GM18502 (cell line): ENCODE measurements at regions not wholly inside any gene's neighbourhood (a gene's known extent, or its start where the extent isn't known, plus 50 kb on each side); places are given as distances from the start of the nearest gene placed in this dataset.
A peak's percentile ranks its signal among the peaks of the same experiment; 100 is the strongest.

Source experiments
- ATAC-seq: cut with Tn5 transposase; IDR thresholded peaks from one replicate; pipeline ENCODE4 v1.9.1; 2021; ENCODE audit warnings: mild to moderate bottlenecking; ENCODE audit not compliant: unreplicated experiment, poor library complexity

DNA sequence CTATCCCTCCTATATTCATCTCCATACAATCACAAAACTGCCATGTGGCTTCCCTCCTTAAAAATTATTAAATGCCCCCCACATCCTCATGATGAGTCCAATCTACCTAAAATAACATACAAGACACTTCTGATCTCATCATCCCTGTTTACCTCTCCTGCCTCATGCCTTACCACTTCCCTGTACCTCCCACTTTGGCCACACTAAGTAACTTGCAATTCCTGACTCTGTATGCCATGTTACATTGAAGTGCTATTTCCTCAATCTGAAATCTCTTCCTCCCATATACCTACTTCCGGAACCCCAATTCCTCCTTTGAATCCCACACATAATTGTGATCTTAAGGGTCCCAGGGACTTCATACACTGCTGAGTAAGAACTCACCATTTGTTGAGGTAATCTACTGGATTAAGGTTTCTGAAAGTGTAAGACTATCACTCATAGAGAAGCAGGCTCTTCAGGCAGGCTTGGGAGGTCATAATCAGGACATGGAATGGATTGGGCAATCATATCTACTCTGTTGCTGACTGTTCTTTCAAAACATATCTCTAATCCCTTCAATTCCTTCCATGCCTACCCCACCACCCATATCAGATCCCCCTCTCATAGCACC, 117.6 kb upstream of the PLEKHG7 start:
- no peak for ATAC-seq

DNA sequence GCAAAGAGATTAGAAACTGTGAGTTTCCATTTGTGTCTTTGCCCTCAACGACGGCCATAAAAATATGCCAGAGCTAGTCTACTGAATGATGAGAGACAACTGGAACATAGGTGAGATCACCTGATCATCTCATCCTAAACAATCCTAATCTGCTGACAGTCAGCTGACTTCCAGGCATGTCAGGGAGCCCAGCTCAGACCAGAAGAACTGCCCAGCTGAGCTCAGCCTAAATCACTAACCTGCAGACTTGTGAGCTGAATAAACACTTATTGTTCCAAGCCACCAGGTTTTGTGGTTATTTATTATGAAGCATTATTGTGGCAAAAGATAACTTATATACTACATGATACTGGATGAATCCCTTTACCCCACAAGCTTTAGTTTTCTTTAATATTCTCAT, 118.9 kb upstream of the PLEKHG7 start:
- no peak for ATAC-seq

DNA sequence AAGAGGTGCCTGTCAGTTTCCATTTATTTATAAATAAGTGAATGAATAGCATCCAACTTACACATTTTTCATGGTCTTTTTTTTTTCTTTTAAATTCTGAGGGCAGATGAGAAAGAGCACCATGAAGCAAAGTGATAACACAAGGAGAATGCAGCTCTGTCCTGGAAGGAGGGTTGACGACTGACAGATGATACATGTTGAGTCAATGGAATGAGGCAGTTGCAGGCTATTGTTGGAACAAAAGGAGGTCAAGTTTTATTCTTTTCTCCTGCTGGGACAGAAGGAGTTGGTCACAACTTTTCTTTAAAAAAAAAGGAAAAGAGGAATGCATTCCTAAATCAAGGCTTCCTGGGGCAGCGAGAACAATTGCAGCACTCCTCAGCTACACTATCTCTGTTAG, 119.9 kb upstream of the PLEKHG7 start:
- no peak for ATAC-seq

DNA sequence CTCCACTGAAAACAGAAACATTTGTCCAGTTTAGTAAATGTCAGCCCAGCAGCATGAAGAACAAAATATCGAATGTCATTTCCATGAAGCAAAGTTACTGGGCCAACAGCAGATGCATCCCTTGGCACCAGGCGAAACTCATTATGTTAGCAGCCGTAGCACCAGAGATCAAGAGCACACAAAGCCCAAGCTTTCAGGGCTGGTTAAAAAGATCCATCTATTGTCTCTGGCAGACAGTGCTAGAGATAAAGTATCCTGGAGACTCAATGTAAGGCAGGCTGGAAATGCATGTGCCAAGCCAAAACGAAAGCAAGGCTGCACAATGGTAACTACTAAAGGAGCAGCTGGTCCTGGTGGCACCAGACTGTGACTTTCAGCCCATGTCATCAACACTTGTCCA, 120.3 kb upstream of the PLEKHG7 start:
- no peak for ATAC-seq

DNA sequence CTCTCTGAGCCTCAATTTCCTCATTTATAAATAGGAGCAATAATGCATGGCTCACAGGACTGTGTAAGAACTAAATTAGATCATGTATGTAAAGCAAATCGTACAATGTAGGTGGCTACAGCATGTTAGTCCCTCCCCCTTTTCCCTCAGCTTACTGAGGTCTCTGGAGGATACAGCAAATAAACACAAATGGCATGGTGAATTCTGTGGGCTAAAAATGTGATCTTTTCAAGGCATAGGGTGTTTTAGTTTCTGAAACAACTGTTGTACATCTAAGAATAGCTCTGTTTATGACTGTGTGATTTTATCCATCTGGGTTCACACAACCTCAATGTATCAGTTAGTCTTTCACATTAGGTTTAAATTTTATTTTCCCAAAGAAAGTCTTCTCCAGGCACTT, 121.2 kb upstream of the PLEKHG7 start:
- ATAC-seq = no peak

DNA sequence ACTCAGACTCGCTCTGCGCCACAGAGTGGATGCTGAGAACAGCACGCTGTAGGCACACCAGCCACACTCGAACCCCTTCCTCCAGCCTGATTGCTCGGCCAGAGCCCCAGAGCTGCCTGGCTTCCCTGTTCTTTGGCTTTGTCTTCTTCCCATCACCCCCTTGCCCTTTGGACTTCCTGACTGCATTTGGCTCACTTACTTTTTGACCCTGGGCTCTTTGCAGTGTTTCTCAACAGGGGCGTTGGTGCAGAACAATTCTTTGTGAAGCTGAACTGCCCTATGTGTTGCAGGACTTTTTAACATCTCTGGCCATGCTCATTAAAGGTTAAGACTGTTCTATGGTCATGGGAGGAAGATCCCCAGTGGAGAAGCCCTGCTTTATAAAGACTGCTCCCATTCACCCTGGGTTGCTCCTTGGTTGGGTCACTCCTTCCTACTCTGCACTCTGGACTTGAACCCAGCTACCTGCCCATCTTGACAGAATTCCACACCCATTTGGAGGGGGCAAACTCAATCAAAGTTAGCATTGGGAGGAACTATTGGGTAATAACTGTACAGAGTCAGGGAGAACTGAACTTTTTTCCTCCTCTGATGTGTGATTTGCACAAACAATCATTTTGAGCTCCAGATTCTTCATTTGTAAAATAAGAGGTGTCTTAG, 127.7 kb upstream of the PLEKHG7 start:
- ATAC-seq = no peak

DNA sequence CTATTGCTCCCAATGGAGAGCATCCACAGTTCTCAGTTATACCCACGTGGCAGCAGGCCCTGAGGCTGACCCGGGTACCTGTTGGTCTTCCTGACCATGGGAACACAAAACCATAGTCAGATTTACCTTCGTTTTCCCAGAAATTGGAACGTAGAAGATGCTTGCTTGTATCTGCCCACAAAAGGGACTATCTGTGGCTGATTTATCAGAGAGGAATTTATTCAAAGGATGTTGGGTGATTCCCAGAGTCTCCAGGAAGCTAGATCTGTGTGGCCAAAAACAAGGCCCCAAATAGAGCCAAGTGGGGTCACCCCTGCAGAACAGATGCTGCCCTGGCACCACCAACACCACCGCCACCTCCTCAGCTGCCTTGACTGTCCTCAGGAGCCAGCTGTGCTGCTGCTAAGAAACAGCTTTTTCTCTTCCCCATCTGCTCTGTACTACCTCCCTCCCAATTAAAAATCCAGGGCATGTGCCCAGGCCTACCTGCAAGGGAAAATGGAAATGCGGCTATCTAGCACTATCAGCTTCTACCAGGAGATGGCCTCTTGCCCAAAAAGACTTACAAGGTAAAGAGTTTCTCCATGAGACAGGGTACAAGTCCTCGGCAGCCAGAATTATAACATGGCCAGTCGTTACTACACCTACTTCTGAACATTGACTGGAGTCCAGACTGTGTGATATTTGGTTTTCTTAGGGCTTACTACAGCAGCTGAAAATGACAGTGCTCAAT, 128.6 kb upstream of the PLEKHG7 start:
- no peak for ATAC-seq

DNA sequence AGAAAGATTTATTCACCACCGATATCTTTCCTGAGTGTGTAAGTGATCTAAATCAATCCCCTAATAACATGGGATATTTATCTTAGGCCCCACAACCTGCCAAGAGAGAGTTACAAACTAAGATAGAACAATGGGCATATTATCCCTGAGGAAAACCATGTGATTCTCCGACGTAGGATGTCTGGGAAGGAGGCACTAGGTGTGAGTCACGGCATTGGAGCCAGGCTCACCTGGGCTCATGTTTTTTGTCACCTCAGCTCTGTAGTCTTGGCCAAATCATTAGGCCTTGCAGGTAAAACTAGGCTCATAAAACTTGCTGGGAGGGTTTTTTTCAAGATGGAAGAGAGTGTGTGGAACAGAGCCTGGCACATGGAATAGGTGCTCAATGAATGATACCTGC, 129.7 kb upstream of the PLEKHG7 start:
- ATAC-seq = no peak

DNA sequence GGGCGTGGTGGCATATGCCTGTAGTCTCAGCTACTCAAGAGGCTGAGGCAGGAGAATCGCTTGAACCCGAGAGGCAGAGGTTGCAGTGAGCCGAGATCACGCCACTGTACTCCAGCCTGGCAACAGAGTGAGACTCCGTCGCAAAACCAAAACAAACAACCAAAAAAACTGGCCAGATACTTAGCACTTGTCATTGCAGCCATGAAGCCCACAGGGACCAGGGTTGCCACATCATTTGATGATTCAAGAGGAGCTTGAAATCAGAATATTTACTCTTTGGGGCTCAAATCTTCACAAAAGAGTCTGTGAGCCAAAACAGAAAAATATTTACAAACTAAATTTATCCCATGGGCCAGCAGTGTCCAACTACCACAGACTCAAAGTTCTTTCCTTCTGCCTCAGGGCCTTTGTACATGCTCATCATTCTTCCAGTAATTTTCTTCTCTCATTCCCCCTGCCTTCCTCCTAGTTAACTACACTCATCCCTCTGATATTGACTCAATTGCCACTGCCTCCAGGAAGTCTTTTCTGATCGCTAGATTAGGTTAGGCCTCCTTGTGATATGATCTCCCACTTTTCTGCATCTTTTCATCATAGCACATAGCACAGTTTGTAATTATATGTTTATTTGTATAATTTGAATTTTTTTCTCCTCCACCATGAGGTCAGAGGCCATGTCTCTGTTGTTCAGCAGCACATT, 130.8 kb upstream of the PLEKHG7 start:
- ATAC-seq = no peak

DNA sequence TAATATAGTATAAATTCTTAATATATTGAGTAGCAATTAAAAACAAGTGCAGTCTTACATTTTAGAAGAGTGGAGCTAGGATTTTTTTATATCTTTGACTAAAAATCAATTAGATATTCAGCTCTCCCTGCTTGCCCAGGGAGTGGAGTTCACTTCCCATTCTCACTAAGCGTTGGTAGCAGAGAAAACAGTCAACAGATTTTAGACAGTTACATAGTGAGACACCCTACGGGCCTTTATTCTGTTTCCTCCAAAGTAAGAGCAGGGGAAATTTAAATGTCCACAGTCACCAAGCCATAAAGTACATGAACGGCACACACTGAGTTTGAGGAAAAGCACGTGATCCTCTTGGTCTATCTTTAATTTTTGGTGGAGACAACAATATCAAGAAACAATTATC, 131.6 kb upstream of the PLEKHG7 start:
- no peak for ATAC-seq

DNA sequence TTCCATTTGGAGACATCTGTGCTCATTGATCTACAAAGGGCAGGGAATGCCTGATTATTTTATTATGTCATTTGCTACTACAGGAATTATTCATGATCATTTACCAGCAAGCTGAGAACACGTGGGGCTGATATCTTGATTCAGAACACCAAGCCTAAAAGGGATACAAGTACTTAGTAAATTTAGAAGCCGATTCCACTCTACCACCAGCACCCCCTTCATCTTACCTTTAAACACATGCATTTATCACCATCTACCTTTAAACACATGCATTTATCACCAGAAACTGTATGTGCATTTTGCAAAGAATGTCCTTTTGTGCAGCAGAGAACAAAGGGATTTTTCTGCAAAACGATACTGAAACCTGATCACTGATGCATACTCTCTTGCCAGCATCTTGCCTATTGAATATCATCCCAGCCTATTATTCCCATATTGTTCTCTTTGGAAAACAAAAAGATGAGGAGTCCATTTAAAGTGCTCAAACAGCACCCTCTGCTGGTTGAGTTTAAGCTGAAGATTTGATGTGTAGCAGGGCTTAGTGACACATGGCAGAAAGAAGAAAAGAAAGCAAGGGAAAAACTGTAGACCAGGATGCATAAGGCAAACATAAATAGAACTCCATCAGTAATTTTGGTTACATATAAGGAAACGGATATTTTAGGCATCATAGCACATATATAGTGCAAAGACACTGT, 132.6 kb upstream of the PLEKHG7 start:
- peak; percentile 91 for ATAC-seq

DNA sequence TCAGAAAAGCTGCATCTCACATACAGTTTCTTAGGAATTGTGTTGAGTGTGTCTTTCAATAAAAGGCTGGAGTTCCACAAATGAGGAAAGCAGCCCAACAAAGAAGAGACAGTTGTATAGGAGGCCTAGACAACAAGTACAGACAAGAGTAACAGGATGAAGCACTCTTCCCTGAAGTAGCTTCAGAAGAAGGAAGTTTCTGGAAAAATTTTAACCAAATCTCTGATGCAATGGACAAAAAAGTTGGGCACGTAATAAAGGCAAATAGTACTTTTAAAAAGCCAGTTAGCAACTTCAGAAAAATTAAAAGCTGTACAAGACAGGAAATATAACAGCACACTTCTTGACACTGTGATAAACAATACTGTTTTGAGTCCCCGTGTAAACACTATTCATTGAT, 134.1 kb upstream of the PLEKHG7 start:
- ATAC-seq = no peak

DNA sequence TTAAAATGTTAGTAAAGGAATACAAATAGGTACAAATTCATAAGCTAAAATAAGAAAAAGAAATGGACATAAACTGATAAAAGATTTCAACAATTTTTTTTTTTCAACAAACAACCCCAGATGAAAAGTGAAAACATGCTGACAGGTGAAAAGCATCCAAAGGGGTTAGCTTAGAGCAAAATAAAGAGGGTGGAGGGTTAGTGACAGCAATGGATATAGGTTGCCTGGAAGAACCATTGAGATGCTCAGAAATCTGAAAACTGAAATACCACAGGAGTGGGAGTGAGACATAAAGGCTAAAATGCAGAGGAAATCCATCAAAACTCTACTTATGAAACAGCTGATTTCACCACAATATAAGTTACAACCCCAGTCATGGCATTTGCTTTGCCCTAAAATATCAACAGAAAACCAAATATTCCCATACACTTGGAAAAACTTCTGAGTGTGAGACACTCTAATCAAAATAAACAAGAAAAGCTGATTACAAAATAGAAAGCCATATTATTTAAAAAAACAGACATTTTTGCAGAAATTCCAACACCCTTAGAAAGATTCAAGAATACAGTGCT, 136.3 kb upstream of the PLEKHG7 start:
- ATAC-seq = no peak

DNA sequence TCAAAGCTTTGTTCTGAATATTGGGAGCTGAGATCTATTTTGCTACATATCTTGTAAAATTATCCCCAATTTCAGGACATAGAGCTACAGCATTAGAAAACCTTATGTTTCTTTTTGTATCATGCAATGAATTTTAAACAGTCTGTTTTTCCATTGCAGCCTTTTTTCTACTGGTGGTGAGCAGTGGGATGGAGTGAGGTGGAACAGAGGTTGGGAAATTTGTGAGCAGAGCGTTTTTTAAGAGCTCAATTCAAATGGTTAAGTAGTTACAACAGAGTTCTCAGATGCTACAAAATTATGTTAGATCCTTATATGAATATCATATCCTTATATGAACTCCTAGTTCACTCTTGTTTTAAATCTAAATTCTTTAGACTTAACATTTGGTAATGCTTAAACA, 139.0 kb upstream of the PLEKHG7 start:
- no peak for ATAC-seq

DNA sequence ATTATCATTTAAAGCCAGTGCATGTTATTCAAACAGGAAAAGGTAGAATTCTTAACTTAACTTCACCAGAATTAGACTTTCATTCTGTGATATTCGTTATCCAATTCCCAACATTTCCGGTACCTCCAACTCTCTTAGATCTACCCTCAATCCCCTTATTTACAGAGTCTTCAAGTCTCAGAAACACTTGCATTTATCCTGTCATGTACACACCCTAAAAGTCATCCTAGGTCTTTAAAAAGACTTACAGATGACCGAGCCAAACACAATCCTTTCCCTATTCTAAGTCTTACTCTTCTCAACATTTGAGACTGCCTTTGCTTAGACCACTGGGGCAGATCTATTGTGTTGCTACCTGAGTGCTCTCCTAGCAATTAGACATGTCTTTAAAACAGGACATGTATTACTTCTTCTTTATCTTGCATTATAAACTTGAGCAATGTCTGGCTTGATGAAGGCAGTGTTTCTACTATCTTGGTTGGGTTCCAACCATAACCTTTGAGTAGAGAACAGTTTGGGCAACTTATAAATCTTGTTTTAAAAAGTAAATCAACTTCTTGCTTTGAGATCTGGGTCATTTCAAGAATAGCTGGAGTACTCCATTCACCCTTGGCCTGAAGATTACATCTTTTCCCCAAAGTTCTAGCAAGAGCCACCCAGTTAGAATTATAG, 140.6 kb upstream of the PLEKHG7 start:
- no peak for ATAC-seq

DNA sequence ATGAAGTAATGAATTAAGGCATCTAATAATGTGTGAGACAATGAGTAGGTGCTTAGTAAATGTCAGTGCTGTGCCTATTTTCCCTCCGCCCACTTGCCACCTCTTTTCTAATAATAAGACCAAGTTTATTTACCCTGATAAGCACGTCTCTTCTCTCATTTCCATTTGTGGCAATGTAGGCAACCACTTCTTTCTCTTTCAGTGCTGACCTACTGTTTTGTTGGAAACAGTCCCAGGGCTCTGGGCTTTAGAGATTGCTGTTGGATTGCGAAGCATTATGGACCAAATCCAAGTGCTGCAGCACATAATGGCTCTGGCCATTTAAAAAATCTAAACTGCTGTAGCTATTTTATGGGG, 141.3 kb upstream of the PLEKHG7 start:
- ATAC-seq = no peak

DNA sequence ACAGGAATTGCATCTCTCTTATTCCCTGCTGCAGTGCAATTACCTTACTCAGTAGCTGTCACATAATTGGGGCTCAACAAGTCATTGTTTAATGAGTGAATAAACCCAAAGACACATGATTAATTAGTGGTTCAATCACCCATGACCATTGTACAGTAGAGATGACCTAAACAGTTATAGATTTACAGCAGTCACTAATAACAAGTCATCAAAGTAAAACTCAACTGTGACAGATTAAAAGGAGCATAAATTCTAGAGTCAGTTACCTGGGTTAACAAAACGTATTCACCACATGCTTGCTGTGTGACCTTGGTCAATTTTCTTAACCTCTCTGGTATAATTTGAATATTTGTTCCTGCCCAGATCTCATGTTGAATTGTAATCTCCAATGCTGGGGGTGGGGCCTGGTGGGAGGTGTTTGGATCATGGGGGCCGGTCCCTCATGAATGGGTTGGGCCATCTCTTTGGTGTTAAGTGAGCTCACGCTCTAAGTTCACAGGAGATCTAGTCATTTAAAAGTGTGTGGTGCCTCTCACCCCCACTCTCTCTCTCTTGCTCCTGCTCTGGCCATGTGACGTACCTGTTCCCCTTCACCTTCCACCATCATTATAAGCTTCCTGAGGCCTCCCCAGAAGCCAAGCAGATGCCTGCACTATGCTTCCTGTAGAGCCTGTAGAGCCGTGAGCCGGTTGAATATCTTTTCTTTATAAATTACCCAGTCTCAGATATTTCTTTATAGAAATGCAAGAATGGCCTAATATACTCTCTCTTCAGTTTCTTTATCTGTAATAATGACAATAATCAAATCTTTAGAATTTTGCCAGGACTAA, 141.9 kb upstream of the PLEKHG7 start:
- no peak for ATAC-seq

DNA sequence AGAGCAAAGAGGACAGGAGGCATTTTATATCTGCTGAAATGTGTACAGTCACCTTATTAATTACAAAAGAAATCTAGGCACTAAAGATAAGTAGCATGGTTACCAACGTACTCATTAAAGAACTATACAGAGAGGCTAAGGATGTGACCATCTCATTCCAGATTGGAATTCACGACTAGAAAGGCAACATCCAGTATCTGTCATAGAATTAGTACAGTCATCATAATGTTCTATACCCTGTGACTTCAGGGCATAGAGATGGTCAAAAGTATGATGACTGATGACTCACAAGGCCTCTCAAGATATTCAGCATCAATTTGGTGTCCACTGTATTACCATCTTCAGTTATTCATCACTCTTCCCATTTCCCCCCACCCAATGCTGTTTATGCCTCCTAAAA, 144.0 kb upstream of the PLEKHG7 start:
- ATAC-seq = no peak

DNA sequence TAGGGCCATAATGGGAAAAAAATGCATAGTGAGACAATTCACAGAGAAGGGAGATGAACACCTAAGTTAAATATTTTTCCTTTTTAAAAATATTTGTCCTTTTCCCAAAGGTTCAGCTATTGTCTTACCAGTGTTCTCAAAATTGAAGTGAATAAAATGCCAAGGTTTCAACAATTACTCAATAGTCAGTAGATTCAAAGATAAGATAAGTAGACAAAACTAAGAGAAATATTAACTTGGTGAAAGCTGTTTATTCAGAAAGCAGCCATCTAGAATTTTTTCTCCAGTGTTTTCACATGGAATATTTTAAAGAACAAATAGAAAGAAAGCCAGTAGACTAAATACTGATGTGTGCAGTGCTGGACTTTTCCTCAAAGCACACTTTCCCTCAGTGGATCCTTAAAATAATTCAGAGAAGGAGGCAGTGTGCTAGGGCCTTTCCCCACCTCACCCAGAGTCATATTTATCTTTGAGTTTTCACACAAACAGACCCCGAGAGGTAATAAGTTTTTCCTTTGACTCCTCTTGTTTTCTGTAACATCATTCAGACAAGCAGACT, 144.5 kb upstream of the PLEKHG7 start:
- ATAC-seq = no peak
